H9 (cell line): ENCODE measurements at regions not wholly inside any gene's neighbourhood (a gene's known extent, or its start where the extent isn't known, plus 50 kb on each side); places are given as distances from the start of the nearest gene placed in this dataset.
"Not testable (repeated sequence)": the region's sequence is repeated elsewhere in the genome, so short reads cannot be mapped to it uniquely, and the experiment has no call there.

Experiments
- DNase-seq: peaks from one replicate; pipeline ENCODE4 v3.0.0-alpha.2; 2017
- H2AFZ ChIP-seq: one replicate; pipeline ENCODE4 v1.6.1; 2013; ENCODE audit warnings: mild to moderate bottlenecking, low read length, control low read depth, moderate library complexity
- H2AK5ac ChIP-seq: 2 replicates; pipeline ENCODE4 v1.6.1; 2013; ENCODE audit warnings: low read length, control low read depth, mixed read lengths; ENCODE audit not compliant: insufficient read length
- H2BK120ac ChIP-seq: one replicate; pipeline ENCODE4 v1.6.1; 2013; ENCODE audit warnings: low read depth, mild to moderate bottlenecking, low read length, control low read depth, inconsistent platforms; ENCODE audit not compliant: poor library complexity, severe bottlenecking
- H2BK12ac ChIP-seq: 2 replicates; pipeline ENCODE4 v1.6.1; 2013; ENCODE audit warnings: low read length, control low read depth, mixed read lengths, low read depth; ENCODE audit not compliant: insufficient read length
- H2BK15ac ChIP-seq: 2 replicates; pipeline ENCODE4 v1.6.1; 2013; ENCODE audit warnings: low read depth, low read length, control low read depth
- H2BK20ac ChIP-seq: one replicate; pipeline ENCODE4 v1.6.1; 2013; ENCODE audit warnings: low read depth, mild to moderate bottlenecking, low read length, control low read depth, inconsistent platforms; ENCODE audit not compliant: poor library complexity, severe bottlenecking
- H2BK5ac ChIP-seq: 2 replicates; pipeline ENCODE4 v1.6.1; 2013; ENCODE audit warnings: low read length, control low read depth, mixed read lengths; ENCODE audit not compliant: insufficient read length
- H3K14ac ChIP-seq: 2 replicates; pipeline ENCODE4 v1.6.1; 2013; ENCODE audit warnings: low read length, control low read depth; ENCODE audit not compliant: insufficient read depth
- H3K18ac ChIP-seq: 2 replicates; pipeline ENCODE4 v1.6.1; 2013; ENCODE audit warnings: low read depth, mild to moderate bottlenecking, mixed read lengths, low read length, control low read depth; ENCODE audit not compliant: insufficient read length
- H3K23ac ChIP-seq: 2 replicates; pipeline ENCODE4 v1.6.1; 2013; ENCODE audit warnings: low read length, control low read depth, mixed read lengths, low read depth; ENCODE audit not compliant: insufficient read length
- H3K23me2 ChIP-seq: 2 replicates; pipeline ENCODE4 v1.6.1; 2013; ENCODE audit warnings: low read depth, mild to moderate bottlenecking, mixed read lengths, low read length, control low read depth; ENCODE audit not compliant: insufficient read length, poor library complexity, severe bottlenecking
- H3K27ac ChIP-seq: 2 replicates; pipeline ENCODE4 v1.5.1; 2013; ENCODE audit warnings: low read length, control low read depth, mixed read lengths, low read depth; ENCODE audit not compliant: insufficient read length
- H3K27me3 ChIP-seq: 2 replicates; pipeline ENCODE4 v1.6.1; 2013; ENCODE audit warnings: low read length, control low read depth, inconsistent platforms; ENCODE audit not compliant: insufficient read depth
- H3K4ac ChIP-seq: 2 replicates; pipeline ENCODE4 v1.6.1; 2013; ENCODE audit warnings: low read depth, mild to moderate bottlenecking, control low read depth, inconsistent platforms, low read length, moderate library complexity
- H3K4me1 ChIP-seq: 2 replicates; pipeline ENCODE4 v1.6.1; 2013; ENCODE audit warnings: low read length, control low read depth, inconsistent platforms; ENCODE audit not compliant: insufficient read depth
- H3K4me2 ChIP-seq: 2 replicates; pipeline ENCODE4 v1.6.1; 2013; ENCODE audit warnings: low read length, control low read depth, mixed read lengths; ENCODE audit not compliant: insufficient read length, insufficient read depth
- H3K56ac ChIP-seq: 2 replicates; pipeline ENCODE4 v1.6.1; 2013; ENCODE audit warnings: low read depth, mild to moderate bottlenecking, mixed read lengths, low read length, control low read depth; ENCODE audit not compliant: insufficient read length
- H3K79me1 ChIP-seq: 2 replicates; pipeline ENCODE4 v1.6.1; 2013; ENCODE audit warnings: low read depth, mild to moderate bottlenecking, moderate library complexity, low read length, control low read depth, inconsistent platforms; ENCODE audit not compliant: insufficient read depth, poor library complexity, severe bottlenecking
- H3K79me2 ChIP-seq: 2 replicates; pipeline ENCODE4 v1.6.1; 2013; ENCODE audit warnings: low read length, control low read depth, inconsistent platforms; ENCODE audit not compliant: insufficient read depth
- H3K9ac ChIP-seq: 2 replicates; pipeline ENCODE4 v1.6.1; 2013; ENCODE audit warnings: low read length, control low read depth, mixed read lengths; ENCODE audit not compliant: insufficient read length; ENCODE audit errors: extremely low read depth
- H3K9me3 ChIP-seq: one replicate; pipeline ENCODE4 v1.6.1; 2013; ENCODE audit warnings: low read depth, low read length, inconsistent platforms; ENCODE audit not compliant: control insufficient read depth
- H3T11ph ChIP-seq: one replicate; pipeline ENCODE4 v1.6.1; 2013; ENCODE audit warnings: mild to moderate bottlenecking, low read length, control low read depth, inconsistent platforms
- H4K20me1 ChIP-seq: one replicate; pipeline ENCODE4 v1.6.1; 2013; ENCODE audit not compliant: control insufficient read depth, insufficient read length, insufficient read depth
- H4K5ac ChIP-seq: 2 replicates; pipeline ENCODE4 v1.6.1; 2013; ENCODE audit warnings: low read depth, mild to moderate bottlenecking, mixed read lengths, low read length, control low read depth; ENCODE audit not compliant: insufficient read length
- H4K8ac ChIP-seq: replicated peaks from 2 replicates; pipeline ENCODE4 v1.6.1; 2013; ENCODE audit warnings: low read length, control low read depth, mixed read lengths, low read depth; ENCODE audit not compliant: insufficient read length
- H4K91ac ChIP-seq: 2 replicates; pipeline ENCODE4 v1.6.1; 2013; ENCODE audit warnings: low read depth, mild to moderate bottlenecking, moderate library complexity, mixed read lengths, low read length, control low read depth; ENCODE audit not compliant: insufficient read length
- H3K27ac Mint-ChIP-seq, 3 experiments: 2 replicates in 2 of 3; 3 replicates in 1 of 3; pipeline ENCODE4 v1.8.0; 2020 to 2021; ENCODE audit warnings: mixed read lengths in 3 of 3, mild to moderate bottlenecking in 1 of 3, moderate library complexity in 1 of 3
- H3K27me3 Mint-ChIP-seq: 2 replicates; pipeline ENCODE4 v1.8.0; 2021; ENCODE audit warnings: low read depth, mild to moderate bottlenecking, moderate library complexity, mixed read lengths
- H3K36me3 Mint-ChIP-seq, 3 experiments: 2 replicates in 2 of 3; 3 replicates in 1 of 3; pipeline ENCODE4 v1.8.0; 2020 to 2021; ENCODE audit warnings: low read depth in 3 of 3, mixed read lengths in 3 of 3; ENCODE audit not compliant: insufficient read depth in 1 of 3
- H3K4me1 Mint-ChIP-seq, 2 experiments: 2 replicates each; pipeline ENCODE4 v1.8.0; 2020; ENCODE audit warnings: mixed read lengths in 2 of 2
- H3K4me3 Mint-ChIP-seq, 2 experiments: 2 replicates in 1 of 2; 3 replicates in 1 of 2; pipeline ENCODE4 v1.8.0; 2020 to 2021; ENCODE audit warnings: mild to moderate bottlenecking in 2 of 2, mixed read lengths in 2 of 2, moderate library complexity in 1 of 2
- H3K9me3 Mint-ChIP-seq, 2 experiments: 2 replicates in 1 of 2; 3 replicates in 1 of 2; pipeline ENCODE4 v1.8.0; 2020; ENCODE audit warnings: mild to moderate bottlenecking in 2 of 2, mixed read lengths in 2 of 2, moderate library complexity in 1 of 2
- CTCF ChIP-seq: fragments of 200-600 bp; sonication (generic); conservative IDR thresholded peaks from 3 replicates; pipeline ENCODE4 v1.8.0; 2021; ENCODE audit warnings: antibody characterized with exemption, mild to moderate bottlenecking
- WGBS: extraction: QIAGEN DNeasy Blood & Tissue Kit; methylation state at CpG from one replicate; pipeline ENCODE4 v1.1.7; 2013; ENCODE audit warnings: missing lambda C conversion rate, low lambda C conversion rate, mixed read lengths; ENCODE audit not compliant: insufficient read length; ENCODE audit errors: extremely low coverage; 5-methylcytosine and 5-hydroxymethylcytosine counted together

- no peak overlapping the region for H2BK120ac ChIP-seq
- H3K23me2 ChIP-seq: no peaks in the 10 kb centered on the region
- H4K8ac ChIP-seq: no peak overlapping the region
- no peaks in the 10 kb centered on the region for H3K4me1 ChIP-seq
- no peak overlapping the region for H3K4me2 ChIP-seq
- no peak for DNase-seq
- H3T11ph ChIP-seq: no peak overlapping the region
- no peaks in the 10 kb centered on the region for H3K79me2 ChIP-seq
- H3K4me1 Mint-ChIP-seq: no peaks in the 10 kb centered on the region
- no peaks in the 10 kb centered on the region for H4K20me1 ChIP-seq
- H2BK15ac ChIP-seq: no peak overlapping the region
- no peak overlapping the region for H2AK5ac ChIP-seq
- H3K23ac ChIP-seq: no peak overlapping the region
- no peak overlapping the region for H4K5ac ChIP-seq
- no peak overlapping the region for H3K9ac ChIP-seq
- H3K56ac ChIP-seq: no peak overlapping the region
- H4K91ac ChIP-seq: no peak overlapping the region
- H2BK12ac ChIP-seq: no peak overlapping the region
- H2AFZ ChIP-seq: no peak overlapping the region
- WGBS: no CpG with 5 or more reads among the region's 1 CpG
- H3K36me3 Mint-ChIP-seq: no peaks in the 10 kb centered on the region
- TF ChIP-seq CTCF: no peak
- no peak overlapping the region for H3K4ac ChIP-seq
- peaks cover 0 to 6% of the 10 kb centered on the region in 2 experiments; a peak in 3 of 5 replicates for H3K9me3 Mint-ChIP-seq
- H3K18ac ChIP-seq: no peak overlapping the region
- no peak overlapping the region for H2BK20ac ChIP-seq
- H3K27me3 Mint-ChIP-seq: no peaks in the 10 kb centered on the region; the same call in 1 of the 2 replicates
- no peaks in the 10 kb centered on the region for H3K27me3 ChIP-seq
- no peak overlapping the region for H3K4me3 Mint-ChIP-seq
- H3K27ac Mint-ChIP-seq: no peak overlapping the region
- H3K27ac ChIP-seq: no peak overlapping the region
- no peaks in the 10 kb centered on the region for H3K9me3 ChIP-seq
- no peaks in the 10 kb centered on the region for H3K79me1 ChIP-seq
- H2BK5ac ChIP-seq: no peak overlapping the region
- H3K14ac ChIP-seq: no peak overlapping the region
Measured at GRCh38 chr3:26018889-26019288, 229.0 kb downstream of the OXSM start.

- H4K5ac ChIP-seq, H3K4me3 Mint-ChIP-seq, H3K9ac ChIP-seq: not testable (repeated sequence)
Measured at GRCh38 chr3:26024206-26024605, 234.3 kb downstream of the OXSM start.

More at GRCh38 chr3:26024206-26024605, 234.3 kb downstream of the OXSM start:
- H3T11ph ChIP-seq, H3K27ac Mint-ChIP-seq, H3K27me3 ChIP-seq, H3K36me3 Mint-ChIP-seq, H3K4me2 ChIP-seq, H4K91ac ChIP-seq, H4K8ac ChIP-seq, H2AFZ ChIP-seq, H2BK20ac ChIP-seq, H3K14ac ChIP-seq, H3K56ac ChIP-seq, H3K23me2 ChIP-seq, H3K27me3 Mint-ChIP-seq, H2BK120ac ChIP-seq, H3K9me3 ChIP-seq, H2AK5ac ChIP-seq, H3K27ac ChIP-seq, H3K18ac ChIP-seq, H3K79me2 ChIP-seq, H2BK12ac ChIP-seq, H4K20me1 ChIP-seq, DNase-seq, H3K4me1 Mint-ChIP-seq, H3K79me1 ChIP-seq, H2BK15ac ChIP-seq, H3K4me1 ChIP-seq, H3K23ac ChIP-seq, H3K4ac ChIP-seq, H2BK5ac ChIP-seq: not testable (repeated sequence)
- no CpG with 5 or more reads among the region's 3 CpGs for WGBS
- H3K9me3 Mint-ChIP-seq: peaks cover 0 to 10% of the 10 kb centered on the region in 2 experiments; a peak in 3 of 5 replicates
